ENCODE measurements at regions not wholly inside any gene's neighbourhood (a gene's known extent, or its start where the extent isn't known, plus 50 kb on each side); places are given as distances from the start of the nearest gene placed in this dataset.

GRCh38 chr20:24761220-24762065, 187.6 kb upstream of the CST7 start:
- no peak for DNase-seq (ENCODE audit: low read depth in 4 of 4, low spot score in 3 of 4)

GRCh38 chr20:24762371-24762770, 186.7 kb upstream of the CST7 start:
- DNase-seq (ENCODE audit: low read depth in 4 of 4, low spot score in 3 of 4), result no peak

- DNase-seq (ENCODE audit: low read depth in 4 of 4, low spot score in 3 of 4), result no peak
Measured at GRCh38 chr20:24762791-24763350, 186.2 kb upstream of the CST7 start.

GRCh38 chr20:24763386-24764026, 185.6 kb upstream of the CST7 start:
- DNase-seq (ENCODE audit: low read depth in 4 of 4, low spot score in 3 of 4), result no peak

- no peak for DNase-seq (ENCODE audit: low read depth in 4 of 4, low spot score in 3 of 4)
Measured at GRCh38 chr20:24764027-24764793, 184.9 kb upstream of the CST7 start.

GRCh38 chr20:24764794-24765202, 184.3 kb upstream of the CST7 start:
- DNase-seq (ENCODE audit: low read depth in 4 of 4, low spot score in 3 of 4), result no peak

DNA sequence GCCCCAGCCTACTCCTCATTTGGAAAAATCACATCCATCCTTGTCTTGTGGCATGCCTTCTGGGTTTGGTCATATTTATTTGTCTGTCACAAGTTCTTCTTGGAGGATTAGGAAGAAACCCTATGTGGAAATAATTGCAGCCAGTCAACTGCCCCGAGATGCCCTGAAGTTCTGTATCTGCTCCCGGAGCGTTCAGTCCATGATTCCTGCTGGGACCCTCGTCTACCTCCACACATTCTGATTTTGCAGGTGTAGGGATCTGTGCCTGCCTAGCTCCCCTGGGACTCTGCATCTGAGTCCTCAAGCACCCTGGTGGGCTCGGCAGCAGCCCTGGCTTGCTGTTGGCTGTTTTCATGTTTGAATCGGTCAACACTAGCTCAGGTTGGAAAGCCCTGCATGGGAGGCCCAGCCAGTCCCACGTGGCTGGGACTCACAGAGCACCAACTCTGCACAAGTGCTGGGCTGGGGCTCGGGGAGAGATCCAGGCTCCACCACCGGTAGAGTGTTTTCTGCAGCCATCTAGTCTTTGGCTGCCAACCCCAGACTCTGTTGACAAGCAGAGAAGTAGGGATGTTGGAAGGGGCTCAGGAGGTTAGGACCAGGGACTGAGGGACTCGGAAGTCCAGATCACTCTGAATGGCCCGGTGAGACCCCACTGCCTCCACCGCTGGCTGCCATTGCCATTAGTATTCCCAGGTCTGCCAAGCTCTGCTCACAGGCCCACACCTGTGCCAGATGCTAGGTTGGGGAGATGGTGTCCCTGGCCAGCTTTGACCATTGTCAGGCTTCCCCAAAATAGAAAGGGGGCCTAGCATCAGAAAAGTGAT, 183.5 kb upstream of the CST7 start:
- no peak for DNase-seq (ENCODE audit: low read depth in 4 of 4, low spot score in 3 of 4)

GRCh38 chr20:24766143-24766527, 182.9 kb upstream of the CST7 start:
- no peak for DNase-seq (ENCODE audit: low read depth in 4 of 4, low spot score in 3 of 4)

DNA sequence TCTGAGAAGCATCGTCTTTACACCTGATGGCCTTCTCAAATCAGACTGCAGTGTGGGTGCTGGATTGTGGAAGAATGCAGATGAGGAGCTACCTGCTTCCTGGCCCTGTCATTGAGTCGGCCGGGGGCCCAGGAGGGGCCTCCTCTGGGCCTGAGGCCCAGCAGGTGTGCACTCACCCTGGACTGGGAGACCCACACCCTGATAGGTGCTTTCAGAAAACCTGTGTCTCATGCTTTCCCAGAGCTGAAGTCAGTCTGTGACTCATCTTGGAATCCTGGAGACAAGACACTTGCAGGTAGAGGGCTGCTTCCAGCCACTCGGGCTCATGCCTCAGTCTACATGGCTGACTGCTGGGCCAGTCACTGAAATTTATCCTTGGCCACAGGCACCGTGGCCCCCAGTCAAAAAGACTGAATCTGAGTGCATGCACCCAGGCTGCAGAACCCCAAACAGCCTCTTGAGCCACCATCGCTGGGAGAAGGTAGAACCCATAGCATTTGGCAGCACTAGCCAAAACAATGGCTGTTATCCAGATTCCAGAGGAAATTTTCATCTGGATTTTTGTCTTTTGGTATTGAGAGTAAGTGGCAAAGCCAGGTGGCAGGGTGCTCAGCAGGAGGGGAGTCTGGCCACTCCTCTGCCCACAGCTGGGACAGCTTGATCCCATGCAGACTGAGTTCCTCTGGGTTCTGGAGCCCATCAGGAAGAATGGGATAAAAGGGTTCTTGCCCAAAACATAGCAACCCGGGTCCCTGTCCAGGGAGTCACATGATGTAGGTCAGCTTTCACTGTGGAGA, 182.0 kb upstream of the CST7 start:
- no peak for DNase-seq (ENCODE audit: low read depth in 4 of 4, low spot score in 3 of 4)

- no peak for DNase-seq (ENCODE audit: low read depth in 4 of 4, low spot score in 3 of 4)
Measured at GRCh38 chr20:24767623-24768100, 181.4 kb upstream of the CST7 start.

GRCh38 chr20:24768201-24768636, 180.8 kb upstream of the CST7 start:
- DNase-seq (ENCODE audit: low read depth in 4 of 4, low spot score in 3 of 4), result no peak

- DNase-seq (ENCODE audit: low read depth in 4 of 4, low spot score in 3 of 4), result no peak
Measured at GRCh38 chr20:24768713-24769601, 180.1 kb upstream of the CST7 start.

- DNase-seq (ENCODE audit: low read depth in 4 of 4, low spot score in 3 of 4), result no peak
Measured at GRCh38 chr20:24769878-24770627, 179.0 kb upstream of the CST7 start.

- no peak for DNase-seq (ENCODE audit: low read depth in 4 of 4, low spot score in 3 of 4)
Measured at GRCh38 chr20:24770628-24771541, 178.2 kb upstream of the CST7 start.

DNA sequence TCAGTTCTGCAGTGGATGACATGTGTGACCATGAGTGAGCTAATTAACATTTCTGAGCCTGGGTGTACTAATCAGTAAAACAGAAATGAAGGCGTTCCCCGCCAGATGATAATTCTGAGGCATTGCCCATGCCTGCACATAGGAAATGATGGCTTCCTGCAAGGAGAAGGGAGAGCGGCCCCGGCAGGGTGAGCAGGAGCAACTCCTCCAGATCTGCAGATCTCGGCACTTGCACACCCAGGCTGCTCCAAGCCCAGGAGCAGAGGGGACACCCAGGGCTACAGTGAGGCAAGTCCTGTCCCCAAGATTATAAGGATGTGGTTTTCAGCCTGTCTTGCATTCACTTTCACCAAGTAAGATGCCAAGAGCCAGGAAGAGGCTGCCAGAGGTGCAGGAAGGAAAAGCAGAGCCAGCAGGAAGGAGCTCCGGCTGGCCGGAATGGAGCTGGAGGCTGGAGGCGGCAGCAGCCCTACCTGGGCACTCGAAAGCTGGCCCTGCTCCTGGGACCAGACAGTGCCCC, 177.5 kb upstream of the CST7 start:
- no peak for DNase-seq (ENCODE audit: low read depth in 4 of 4, low spot score in 3 of 4)

DNA sequence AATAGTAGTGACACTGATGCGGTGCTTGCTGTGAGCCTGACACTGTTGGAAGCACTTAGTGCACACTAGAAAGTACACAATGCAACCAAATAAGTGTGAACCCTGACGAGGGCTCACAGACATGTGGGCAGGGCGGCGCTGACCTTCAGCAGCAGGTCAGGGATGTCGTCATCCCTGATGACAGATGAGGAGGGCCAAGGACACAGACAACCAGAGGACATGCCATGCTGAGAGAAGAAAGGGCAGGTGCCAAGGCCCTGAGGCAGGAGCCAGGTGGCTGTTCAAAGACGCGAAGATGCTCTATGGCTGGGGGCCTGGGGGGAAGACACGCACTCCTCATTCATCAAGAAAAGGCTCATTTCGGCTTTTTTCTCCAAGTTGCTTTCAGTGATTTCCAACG, 176.4 kb upstream of the CST7 start:
- no peak for DNase-seq (ENCODE audit: low read depth in 4 of 4, low spot score in 3 of 4)
